ENCODE measurements at regions not wholly inside any gene's neighbourhood (a gene's known extent, or its start where the extent isn't known, plus 50 kb on each side); places are given as distances from the start of the nearest gene placed in this dataset.
A peak's percentile ranks its signal among the peaks of the same experiment; 100 is the strongest.

- no peak for DNase-seq (ENCODE audit: low read depth)
- TF ChIP-seq MAX (IDR thresholded peaks at IDR 0.05; ENCODE audit: low read depth, low read length), result no peak
- TF ChIP-seq, protein P1, sequence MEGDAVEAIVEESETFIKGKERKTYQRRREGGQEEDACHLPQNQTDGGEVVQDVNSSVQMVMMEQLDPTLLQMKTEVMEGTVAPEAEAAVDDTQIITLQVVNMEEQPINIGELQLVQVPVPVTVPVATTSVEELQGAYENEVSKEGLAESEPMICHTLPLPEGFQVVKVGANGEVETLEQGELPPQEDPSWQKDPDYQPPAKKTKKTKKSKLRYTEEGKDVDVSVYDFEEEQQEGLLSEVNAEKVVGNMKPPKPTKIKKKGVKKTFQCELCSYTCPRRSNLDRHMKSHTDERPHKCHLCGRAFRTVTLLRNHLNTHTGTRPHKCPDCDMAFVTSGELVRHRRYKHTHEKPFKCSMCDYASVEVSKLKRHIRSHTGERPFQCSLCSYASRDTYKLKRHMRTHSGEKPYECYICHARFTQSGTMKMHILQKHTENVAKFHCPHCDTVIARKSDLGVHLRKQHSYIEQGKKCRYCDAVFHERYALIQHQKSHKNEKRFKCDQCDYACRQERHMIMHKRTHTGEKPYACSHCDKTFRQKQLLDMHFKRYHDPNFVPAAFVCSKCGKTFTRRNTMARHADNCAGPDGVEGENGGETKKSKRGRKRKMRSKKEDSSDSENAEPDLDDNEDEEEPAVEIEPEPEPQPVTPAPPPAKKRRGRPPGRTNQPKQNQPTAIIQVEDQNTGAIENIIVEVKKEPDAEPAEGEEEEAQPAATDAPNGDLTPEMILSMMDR (IDR thresholded peaks at IDR 0.05; ENCODE audit: low read depth, low read length), result no peak
- TF ChIP-seq POLR2A (IDR thresholded peaks at IDR 0.05; ENCODE audit: extremely low read depth, insufficient read length), result no peak
- TF ChIP-seq MYC (IDR thresholded peaks at IDR 0.05; ENCODE audit: low read depth, low read length), result no peak
- no peak overlapping the region for H3K4me3 ChIP-seq (ENCODE audit: low read depth, low read length)
These were observed 162.4 kb downstream of the NSUN3 start for GRCh38 chr3:94225148-94225865.

DNA sequence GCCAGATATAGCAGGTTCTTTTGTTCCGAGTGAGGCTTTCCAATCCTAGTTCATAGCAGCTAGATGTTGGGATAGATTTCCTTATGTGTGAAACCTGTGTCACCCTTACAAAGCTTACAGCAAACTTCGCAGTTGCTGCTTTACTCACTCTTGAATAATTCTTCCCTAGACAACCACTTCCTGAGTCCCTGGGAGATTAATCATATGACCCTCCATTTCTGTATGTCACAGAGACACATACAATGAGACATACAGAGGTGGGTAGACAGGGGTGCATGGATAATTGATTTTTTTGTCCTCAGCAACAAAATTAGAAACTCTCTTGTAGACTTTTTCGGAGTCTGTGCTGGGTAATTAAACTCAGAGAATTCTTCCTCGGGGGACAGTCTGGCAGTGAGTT is 163.2 kb downstream of the NSUN3 start:
- no peak for DNase-seq (ENCODE audit: low read depth)
- no peak overlapping the region for H3K4me3 ChIP-seq (ENCODE audit: low read depth, low read length)
- TF ChIP-seq MAX (IDR thresholded peaks at IDR 0.05; ENCODE audit: low read depth, low read length), result no peak
- TF ChIP-seq MYC (IDR thresholded peaks at IDR 0.05; ENCODE audit: low read depth, low read length), result no peak
- TF ChIP-seq POLR2A (IDR thresholded peaks at IDR 0.05; ENCODE audit: extremely low read depth, insufficient read length), result no peak
- TF ChIP-seq, protein P1 (IDR thresholded peaks at IDR 0.05; ENCODE audit: low read depth, low read length), result no peak

- no peak for DNase-seq (ENCODE audit: low read depth)
- no peak overlapping the region for H3K4me3 ChIP-seq (ENCODE audit: low read depth, low read length)
- TF ChIP-seq POLR2A (IDR thresholded peaks at IDR 0.05; ENCODE audit: extremely low read depth, insufficient read length) (no peak), MYC (IDR thresholded peaks at IDR 0.05; ENCODE audit: low read depth, low read length) (no peak), MAX (IDR thresholded peaks at IDR 0.05; ENCODE audit: low read depth, low read length) (no peak)
- TF ChIP-seq, protein P1 (IDR thresholded peaks at IDR 0.05; ENCODE audit: low read depth, low read length), result no peak
These were observed 170.1 kb downstream of the NSUN3 start for GRCh38 chr3:94232921-94233320.

DNA sequence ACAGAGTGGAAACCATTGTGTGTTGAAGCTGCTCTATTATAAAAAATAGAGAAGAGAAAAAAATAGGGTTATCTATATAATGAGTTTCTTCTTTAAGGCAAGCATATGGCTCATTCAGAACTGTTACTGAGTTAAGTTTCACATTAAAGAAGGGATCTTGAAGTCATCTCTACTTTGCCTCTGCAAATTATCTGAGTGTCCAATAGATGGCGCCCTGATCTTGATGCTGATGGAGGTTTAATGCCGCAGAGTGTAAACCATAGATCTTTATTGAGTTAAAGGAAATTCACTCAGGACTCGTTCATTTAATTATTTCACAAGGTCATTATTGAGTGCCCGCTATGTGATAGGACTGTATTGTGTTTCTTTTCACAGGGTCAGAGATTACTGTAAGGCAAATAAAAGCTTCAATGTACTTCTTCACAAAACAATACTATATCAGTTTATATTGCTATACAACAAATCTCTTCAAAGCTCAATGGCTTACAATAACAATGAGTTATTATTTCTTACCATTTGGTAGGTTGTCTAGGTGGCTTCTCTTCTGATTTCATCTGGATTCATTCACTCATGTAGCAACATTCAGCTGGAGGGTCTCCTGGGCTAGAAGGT is 171.4 kb downstream of the NSUN3 start:
- DNase-seq (ENCODE audit: low read depth), result peak; percentile 52
- TF ChIP-seq MYC (IDR thresholded peaks at IDR 0.05; ENCODE audit: low read depth, low read length), result no peak
- TF ChIP-seq, protein P1 (IDR thresholded peaks at IDR 0.05; ENCODE audit: low read depth, low read length), result peak; percentile 61
- no peak overlapping the region for H3K4me3 ChIP-seq (ENCODE audit: low read depth, low read length)

GRCh38 chr3:94241986-94242385 is 179.1 kb downstream of the NSUN3 start:
- TF ChIP-seq MAX (IDR thresholded peaks at IDR 0.05; ENCODE audit: low read depth, low read length), result no peak
- TF ChIP-seq MYC (IDR thresholded peaks at IDR 0.05; ENCODE audit: low read depth, low read length), result no peak
- no peak for TF ChIP-seq POLR2A (IDR thresholded peaks at IDR 0.05; ENCODE audit: extremely low read depth, insufficient read length)
- TF ChIP-seq, protein P1 (IDR thresholded peaks at IDR 0.05; ENCODE audit: low read depth, low read length), result no peak
- DNase-seq (ENCODE audit: low read depth), result no peak
- no peak overlapping the region for H3K4me3 ChIP-seq (ENCODE audit: low read depth, low read length)
